ENCODE measurements at regions not wholly inside any gene's neighbourhood (a gene's known extent, or its start where the extent isn't known, plus 50 kb on each side); places are given as distances from the start of the nearest gene placed in this dataset.

- intact Hi-C loops (cut with micrococcal nuclease; ENCODE audit: unreplicated experiment), result no loop called here
- Histone ChIP-seq H3K9me3 (ENCODE audit: control insufficient read depth, insufficient read depth, low read depth, low read length) (no peaks in the 10 kb centered on the region), H3K27me3 (ENCODE audit: control insufficient read depth, insufficient read depth, low read length) (no peaks in the 10 kb centered on the region), H3K4me1 (ENCODE audit: control insufficient read depth, insufficient read depth, low read length) (no peaks in the 10 kb centered on the region), H3K4me3 (ENCODE audit: low read depth in 2 of 2, low read length in 2 of 2) (no peak overlapping the region), H3K36me3 (ENCODE audit: control insufficient read depth, insufficient read depth, low read length) (no peaks in the 10 kb centered on the region), H3K27ac (ENCODE audit: low read length) (no peak overlapping the region)
- DNase-seq (ENCODE audit: low read depth, low spot score) (no peak), ATAC-seq (no peak)
- POLR2A ChIA-PET, result no interaction called here
- CTCF ChIA-PET, result no interaction called here
- in situ Hi-C loops (cut with HindIII; ENCODE audit: low pct_unique_long_range_greater_than_20kb, low sequenced_read_pairs), result no loop called here
- TF ChIP-seq TCF7L2 (IDR thresholded peaks at IDR 0.05; ENCODE audit: low read depth, low read length) (no peak), SIN3A (IDR thresholded peaks at IDR 0.05; ENCODE audit: borderline replicate concordance, insufficient read depth, low read depth, low read length) (no peak), REST (IDR thresholded peaks at IDR 0.05; ENCODE audit: insufficient read depth in 1 of 2, low read depth in 2 of 2, low read length in 1 of 2) (no peak), POLR2AphosphoS5 (IDR thresholded peaks at IDR 0.05; ENCODE audit: low read depth, low read length) (no peak)
- TF ChIP-seq, protein P1, sequence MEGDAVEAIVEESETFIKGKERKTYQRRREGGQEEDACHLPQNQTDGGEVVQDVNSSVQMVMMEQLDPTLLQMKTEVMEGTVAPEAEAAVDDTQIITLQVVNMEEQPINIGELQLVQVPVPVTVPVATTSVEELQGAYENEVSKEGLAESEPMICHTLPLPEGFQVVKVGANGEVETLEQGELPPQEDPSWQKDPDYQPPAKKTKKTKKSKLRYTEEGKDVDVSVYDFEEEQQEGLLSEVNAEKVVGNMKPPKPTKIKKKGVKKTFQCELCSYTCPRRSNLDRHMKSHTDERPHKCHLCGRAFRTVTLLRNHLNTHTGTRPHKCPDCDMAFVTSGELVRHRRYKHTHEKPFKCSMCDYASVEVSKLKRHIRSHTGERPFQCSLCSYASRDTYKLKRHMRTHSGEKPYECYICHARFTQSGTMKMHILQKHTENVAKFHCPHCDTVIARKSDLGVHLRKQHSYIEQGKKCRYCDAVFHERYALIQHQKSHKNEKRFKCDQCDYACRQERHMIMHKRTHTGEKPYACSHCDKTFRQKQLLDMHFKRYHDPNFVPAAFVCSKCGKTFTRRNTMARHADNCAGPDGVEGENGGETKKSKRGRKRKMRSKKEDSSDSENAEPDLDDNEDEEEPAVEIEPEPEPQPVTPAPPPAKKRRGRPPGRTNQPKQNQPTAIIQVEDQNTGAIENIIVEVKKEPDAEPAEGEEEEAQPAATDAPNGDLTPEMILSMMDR (IDR thresholded peaks at IDR 0.05), result no peak
- no TSS peak for BruUV-seq (replicated peaks)
These were observed 414.1 kb downstream of the SH3BGRL start for GRCh38 chrX:81615979-81616378.

- Histone ChIP-seq H3K9me3 (ENCODE audit: control insufficient read depth, insufficient read depth, low read depth, low read length) (no peaks in the 10 kb centered on the region), H3K36me3 (ENCODE audit: control insufficient read depth, insufficient read depth, low read length) (no peaks in the 10 kb centered on the region), H3K27me3 (ENCODE audit: control insufficient read depth, insufficient read depth, low read length) (no peaks in the 10 kb centered on the region), H3K4me3 (ENCODE audit: low read depth in 2 of 2, low read length in 2 of 2) (no peak overlapping the region), H3K4me1 (ENCODE audit: control insufficient read depth, insufficient read depth, low read length) (no peaks in the 10 kb centered on the region), H3K27ac (ENCODE audit: low read length) (no peak overlapping the region)
- DNase-seq (ENCODE audit: low read depth, low spot score) (no peak), ATAC-seq (no peak)
- in situ Hi-C loops (cut with HindIII; ENCODE audit: low pct_unique_long_range_greater_than_20kb, low sequenced_read_pairs) (no loop called here), intact Hi-C loops (cut with micrococcal nuclease; ENCODE audit: unreplicated experiment) (no loop called here)
- no peak for TF ChIP-seq REST (IDR thresholded peaks at IDR 0.05; ENCODE audit: insufficient read depth in 1 of 2, low read depth in 2 of 2, low read length in 1 of 2)
- TF ChIP-seq, protein P1 (IDR thresholded peaks at IDR 0.05), result no peak
- no peak for TF ChIP-seq TCF7L2 (IDR thresholded peaks at IDR 0.05; ENCODE audit: low read depth, low read length)
- TF ChIP-seq POLR2AphosphoS5 (IDR thresholded peaks at IDR 0.05; ENCODE audit: low read depth, low read length), result no peak
- TF ChIP-seq SIN3A (IDR thresholded peaks at IDR 0.05; ENCODE audit: borderline replicate concordance, insufficient read depth, low read depth, low read length), result no peak
- no TSS peak for BruUV-seq (replicated peaks)
- POLR2A ChIA-PET, result no interaction called here
- CTCF ChIA-PET, result no interaction called here
These were observed 460.5 kb downstream of the SH3BGRL start for GRCh38 chrX:81662381-81662780.
